Activated CD4-positive, CD25-positive, alpha-beta regulatory T cell (primary cell): ENCODE measurements at regions not wholly inside any gene's neighbourhood (a gene's known extent, or its start where the extent isn't known, plus 50 kb on each side); places are given as distances from the start of the nearest gene placed in this dataset.

Experiments
- DNase-seq, 4 experiments: peaks; one replicate each; lab custom pipeline; 2025; lab: John Stamatoyannopoulos, UW

DNA sequence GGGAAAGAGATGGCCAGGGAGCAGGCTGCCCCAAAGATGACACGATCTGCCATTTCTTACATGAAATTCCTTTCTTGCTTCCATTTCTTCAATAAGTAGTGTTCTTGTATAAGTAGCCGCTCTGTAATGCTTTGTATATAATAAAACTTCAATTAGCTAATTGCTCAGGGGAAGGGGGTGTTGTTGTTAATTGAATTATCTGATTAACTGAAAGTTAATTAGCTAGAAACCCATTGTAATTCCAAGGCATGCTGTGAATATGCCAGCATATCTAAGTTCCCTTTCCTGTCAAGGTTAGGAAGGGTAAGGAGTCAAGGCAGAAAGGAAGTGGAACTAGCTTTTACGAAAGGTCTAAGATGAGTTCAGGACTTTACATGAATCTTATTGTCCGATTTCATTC lies 765.9 kb downstream of the TYW1 start:
- DNase-seq = no peak

DNA sequence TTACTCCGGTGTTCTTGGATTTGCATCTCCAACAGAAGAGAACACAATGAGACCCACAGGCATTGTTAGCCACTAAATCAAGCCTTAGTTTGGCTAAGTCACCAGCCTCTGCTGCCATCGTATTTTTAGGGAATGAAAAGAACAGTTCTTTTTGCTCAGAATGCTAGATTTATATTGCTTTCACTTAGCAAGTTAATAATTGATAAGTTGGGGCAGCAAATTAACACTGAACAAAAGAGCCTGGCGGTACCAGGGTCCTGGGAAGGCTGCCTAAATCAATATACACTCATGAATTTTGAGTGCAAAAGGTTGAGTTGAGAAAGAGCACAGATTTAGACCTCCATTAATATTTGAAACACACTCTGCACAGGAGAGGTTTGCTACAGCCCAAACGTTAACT lies 767.7 kb downstream of the TYW1 start:
- DNase-seq = no peak

DNA sequence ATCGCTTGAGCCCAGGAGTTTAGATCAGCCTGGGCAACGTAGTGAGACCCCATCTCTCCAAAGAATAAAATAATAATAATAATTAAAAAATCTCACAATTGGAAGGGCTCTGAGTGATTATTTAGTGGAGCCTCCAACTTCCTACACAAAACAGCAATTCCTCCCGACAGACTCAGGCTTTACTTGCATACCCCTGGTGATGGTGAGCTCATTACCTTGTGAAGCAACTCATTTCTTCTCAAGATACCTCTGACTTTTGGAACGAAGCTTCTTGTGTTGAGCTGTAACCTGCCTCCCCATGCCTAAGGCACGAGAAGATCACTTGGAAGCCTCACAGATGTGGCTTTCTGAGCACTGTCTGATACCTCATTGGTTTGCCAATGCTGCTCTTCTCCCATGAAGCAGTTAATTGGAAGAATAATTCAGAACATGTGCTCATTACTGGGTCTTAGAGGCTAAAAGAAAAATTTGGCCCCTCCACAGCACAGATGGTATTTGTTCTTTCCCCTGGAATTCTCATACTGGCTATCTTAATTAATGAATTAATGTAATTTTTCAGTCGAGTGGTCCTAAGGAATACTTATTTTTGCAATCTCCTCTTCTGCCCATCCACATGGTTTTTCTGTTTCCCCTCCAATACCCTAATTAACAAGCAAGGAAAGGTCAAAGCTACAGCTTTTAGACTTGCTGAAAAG lies 769.0 kb downstream of the TYW1 start:
- DNase-seq = no peak

DNA sequence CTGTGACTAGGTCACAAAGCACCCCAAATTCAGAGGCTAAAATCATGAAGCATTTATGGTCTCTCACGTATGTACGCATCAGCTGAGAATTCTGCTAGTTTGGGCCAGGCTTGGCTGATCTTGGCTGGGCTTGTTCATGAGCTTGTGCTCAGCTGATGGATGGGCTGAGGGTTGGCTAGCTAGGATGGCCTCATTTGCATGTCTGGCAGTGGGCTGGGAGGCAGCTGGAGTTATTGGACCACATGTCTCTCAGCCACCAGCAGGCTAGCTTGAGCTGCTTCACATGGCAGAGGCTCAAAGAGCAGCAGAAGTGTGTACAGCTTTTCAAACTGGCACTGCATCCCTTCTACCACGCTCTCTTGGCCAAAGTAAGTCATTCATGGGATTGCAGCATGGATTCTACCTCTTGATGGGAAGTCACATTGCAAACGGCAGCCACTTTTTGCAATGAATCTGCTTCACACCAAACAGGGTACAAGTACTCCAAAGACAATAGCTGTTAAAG lies 770.3 kb downstream of the TYW1 start:
- DNase-seq = no peak

DNA sequence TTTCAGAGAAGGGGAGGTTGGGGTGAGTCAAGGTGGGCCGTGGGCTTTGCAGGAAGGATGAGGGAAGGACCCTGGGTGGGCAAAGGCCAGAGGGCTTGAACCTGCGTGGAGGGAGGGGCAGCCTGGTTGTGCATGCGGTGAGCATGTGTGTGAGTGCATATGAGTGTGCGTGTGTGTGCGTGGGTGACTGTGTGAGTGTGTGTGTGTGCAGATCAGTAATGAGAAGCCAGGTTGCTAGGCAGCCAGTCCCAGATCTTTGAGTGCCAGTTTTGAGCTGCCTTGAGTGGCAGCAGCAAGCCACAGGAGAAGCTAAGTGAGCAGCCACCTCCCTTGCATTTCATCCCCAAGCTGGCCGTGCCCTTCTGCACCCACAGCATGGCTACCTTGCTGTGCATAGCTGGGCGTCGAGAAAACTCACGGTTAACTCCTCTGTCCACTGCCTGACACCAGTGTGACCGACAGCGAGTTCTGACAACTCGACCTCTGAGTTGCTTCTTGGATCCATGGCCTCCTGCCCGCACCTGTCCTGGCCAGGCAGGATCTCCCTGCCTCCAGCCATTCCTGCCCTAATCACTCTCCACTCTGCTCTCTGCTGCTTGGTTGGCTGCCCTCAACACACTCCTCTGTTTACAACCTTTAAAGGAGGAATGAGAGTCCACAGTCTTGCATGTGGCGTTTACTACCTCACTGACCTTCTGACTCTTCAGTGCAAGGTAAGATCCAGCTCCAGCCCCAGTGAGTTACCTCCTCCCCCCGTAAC lies 775.4 kb downstream of the TYW1 start:
- DNase-seq = no peak

DNA sequence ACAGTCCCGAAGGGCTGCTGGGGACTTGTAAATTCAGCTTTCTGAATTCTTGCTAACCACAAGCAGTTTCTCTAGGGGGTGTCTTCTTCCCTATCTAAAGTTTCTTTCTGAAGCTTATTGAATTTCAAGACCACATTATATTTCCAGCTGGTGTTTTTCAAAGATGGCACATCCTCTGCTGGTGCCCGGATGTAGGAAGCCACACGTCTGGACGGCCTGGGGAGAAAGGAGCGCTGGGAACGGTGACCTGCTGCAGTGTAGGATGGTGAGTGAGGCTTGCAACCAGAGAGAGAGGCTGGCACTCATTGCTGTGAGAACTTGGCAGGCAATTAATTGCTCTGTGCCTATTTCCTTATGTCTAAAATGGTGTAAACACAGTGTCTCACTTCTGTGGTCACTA lies 776.4 kb downstream of the TYW1 start:
- DNase-seq = no peak

DNA sequence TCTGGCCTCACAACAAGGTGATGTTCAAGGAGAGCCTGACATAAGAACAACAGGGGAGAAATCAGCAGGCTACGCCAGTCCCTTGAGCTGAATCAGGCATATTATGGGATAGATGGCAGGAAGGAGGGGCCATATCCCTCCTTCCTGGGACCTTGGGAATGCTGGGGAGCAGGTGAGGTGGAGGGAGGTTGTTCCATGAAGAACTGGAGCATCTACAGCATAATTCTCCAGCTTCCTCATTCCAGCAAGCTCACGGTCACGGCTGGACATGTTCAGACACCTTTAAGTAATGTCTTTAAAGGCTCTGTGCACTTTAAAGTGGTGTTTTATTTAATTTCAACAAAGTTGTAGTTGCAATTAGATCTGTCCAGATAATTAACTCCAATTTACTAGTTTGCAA lies 780.5 kb downstream of the TYW1 start:
- DNase-seq = no peak

DNA sequence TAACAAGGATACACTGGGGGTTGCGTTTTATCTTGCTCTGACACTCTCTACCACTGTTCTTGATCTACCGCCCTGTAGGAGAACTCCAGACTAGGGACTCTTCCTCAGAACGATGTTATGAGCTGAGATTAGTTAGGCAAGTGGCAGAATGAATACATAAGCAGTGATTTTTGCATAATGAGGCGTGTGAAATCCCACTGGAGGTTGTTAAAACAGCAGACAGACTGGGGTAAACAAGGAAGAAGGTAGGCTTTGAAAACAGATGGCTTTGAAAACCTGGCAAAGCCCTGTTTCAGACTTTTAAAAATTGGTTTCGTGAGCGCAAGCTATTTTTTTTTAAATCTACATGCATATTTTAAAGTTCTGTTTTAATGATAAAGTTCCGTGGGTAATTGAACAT lies 785.2 kb downstream of the TYW1 start:
- DNase-seq = no peak

DNA sequence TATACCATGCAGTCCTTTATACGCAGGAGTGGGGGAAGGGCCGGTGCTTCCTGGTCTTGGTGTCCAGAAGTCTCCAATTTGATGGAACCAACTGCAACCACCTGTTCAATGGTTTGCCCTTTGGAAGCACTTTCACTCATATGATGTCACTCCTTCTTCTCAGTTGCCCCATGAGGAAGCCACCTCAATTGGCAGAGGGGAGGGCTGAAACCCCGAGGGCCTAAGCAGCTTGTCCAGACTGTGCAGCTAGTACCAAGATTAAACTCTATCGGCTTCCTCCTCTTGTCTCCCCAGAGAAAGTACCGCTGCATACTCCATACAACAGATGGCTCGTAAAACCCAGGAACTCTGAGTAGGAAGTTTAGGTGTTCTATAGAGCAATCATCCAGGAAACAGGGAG lies 789.4 kb downstream of the TYW1 start:
- DNase-seq = no peak

DNA sequence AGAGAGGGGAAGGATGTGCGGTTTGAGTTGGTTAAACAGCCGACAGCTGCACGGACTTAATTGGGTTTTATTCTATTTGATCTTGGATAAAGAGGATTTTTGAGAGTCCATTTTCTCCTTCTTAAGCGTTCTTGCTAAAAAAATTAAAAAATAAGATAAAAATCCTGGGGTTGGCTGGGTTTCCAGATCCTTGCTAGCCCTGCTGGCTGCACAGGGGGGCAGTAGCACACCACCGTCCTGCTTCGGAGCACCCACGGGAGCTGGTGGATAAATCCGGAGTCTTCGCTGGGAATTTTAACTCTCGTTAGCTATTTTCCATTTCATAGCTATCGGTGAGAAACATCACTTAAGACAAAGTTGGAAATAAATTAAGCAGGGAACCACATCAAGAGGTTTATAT lies 792.0 kb downstream of the TYW1 start:
- DNase-seq = no peak

DNA sequence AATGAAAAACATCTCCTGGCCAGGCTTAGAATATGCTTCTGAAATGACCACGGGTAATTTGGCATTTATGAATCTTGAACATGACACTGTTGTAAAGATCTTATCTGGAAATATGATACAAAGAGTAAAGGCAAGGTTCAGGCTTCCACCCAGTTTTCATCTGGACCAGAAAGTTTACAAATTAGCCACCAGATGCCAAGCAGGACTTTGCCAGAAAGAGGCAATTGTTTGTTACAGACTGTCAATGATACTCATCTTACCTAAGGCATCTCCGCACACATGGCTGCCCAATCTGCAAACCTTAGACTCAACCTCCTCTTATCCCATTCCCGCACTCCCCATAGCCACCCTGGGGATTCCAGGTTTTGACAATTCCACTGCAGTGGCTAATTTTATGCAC lies 795.3 kb downstream of the TYW1 start:
- DNase-seq = no peak

DNA sequence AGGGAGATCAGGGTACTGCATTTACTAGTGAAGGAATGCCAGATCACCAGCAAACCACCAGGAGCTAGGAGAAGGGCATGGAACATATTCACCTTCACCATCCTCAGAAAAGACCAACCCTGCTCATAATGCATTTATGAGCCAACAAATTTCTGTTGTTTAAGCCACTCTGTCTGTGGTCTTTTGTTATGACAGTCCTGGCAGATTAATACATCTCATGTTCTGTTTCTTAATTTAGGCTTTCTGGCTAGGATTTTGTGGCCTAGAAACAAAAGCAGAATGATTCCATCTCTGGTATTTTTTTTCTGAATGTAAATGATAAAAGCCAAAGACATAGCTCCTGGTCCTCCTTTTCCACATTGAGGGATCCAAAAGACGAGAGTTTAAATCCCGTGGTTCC lies 797.9 kb downstream of the TYW1 start:
- DNase-seq = no peak

DNA sequence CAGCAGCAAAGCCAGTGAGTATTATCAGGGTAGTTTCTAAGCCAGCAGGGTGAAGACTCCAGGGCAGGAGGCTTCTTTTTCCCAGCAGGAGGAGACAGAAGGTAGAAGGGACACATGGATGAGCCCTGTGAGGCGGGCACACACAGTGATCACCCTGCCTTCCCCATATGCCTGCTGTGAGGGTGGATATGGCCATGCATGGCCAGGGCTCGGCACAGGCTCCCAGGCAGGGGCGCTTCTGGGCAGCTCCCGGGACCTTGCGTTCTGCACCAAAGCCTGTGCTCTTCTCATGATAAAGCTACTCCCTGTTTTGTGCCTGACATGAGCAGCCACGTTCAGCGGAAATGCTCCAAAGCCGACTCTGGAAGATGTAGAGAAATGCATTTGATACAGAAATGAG lies 807.2 kb downstream of the TYW1 start:
- DNase-seq = no peak

DNA sequence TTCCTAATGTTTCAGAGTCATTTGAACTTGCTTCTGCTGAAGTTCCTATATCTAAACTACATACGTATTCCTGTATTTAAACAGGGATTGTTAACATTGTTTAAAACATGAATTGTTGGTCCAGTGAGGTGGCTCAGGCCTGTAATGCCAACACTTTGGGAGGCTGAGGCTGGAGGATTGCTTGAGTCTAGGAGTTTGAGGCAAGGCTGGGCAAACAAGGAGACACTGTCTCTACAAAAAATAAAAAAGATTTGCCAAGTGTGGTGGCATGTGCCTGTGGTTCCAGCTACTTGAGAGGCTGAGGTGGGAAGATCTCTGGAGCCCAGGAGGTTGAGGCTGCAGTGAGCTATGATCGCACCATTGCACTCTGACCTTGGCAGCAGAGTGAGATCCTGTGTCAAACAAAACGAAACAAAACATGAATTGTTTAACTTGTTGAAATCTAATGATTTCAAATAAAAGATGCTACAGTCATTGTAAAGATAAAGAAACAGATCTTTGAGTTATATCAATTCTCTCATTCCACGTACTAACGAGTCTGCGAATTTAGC lies 809.4 kb downstream of the TYW1 start:
- DNase-seq = no peak

DNA sequence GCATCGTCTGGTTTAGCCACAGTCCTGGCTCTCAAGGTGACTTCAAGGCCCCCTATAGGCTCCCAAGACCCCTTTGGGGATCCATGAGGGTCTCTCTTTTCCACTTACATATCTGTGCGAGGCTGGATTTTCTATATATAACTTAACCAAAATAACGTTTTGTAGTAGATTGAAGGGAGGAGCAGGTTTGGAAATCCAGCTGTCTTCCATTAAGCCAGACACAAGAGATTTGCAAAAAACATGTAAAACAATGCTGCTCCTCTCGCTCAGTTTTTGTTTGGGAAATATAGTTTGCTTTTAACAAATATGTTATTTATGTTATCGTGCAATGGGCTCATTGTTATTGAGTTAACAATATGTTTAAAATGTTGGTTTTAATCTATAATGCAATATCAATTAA lies 811.2 kb downstream of the TYW1 start:
- DNase-seq = no peak

DNA sequence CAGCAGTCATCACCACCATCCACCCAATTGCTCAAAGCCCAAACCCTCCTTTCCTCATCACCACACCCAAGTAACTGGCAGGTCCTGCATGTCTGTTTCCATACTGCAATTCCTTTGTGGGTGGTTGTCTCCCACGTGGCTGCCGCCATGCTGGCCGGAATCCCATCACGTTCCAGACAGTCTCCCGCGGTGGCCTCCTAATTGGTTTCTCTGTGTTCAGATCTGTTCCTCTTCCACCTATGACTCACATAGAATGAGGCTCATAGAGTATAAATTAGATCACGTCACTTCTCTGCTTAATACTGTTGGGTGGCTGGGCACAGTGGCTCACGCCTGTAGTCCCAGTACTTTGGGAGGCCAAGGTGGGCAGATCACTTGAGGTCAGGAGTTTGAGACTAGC lies 813.0 kb downstream of the TYW1 start:
- no peak for DNase-seq

DNA sequence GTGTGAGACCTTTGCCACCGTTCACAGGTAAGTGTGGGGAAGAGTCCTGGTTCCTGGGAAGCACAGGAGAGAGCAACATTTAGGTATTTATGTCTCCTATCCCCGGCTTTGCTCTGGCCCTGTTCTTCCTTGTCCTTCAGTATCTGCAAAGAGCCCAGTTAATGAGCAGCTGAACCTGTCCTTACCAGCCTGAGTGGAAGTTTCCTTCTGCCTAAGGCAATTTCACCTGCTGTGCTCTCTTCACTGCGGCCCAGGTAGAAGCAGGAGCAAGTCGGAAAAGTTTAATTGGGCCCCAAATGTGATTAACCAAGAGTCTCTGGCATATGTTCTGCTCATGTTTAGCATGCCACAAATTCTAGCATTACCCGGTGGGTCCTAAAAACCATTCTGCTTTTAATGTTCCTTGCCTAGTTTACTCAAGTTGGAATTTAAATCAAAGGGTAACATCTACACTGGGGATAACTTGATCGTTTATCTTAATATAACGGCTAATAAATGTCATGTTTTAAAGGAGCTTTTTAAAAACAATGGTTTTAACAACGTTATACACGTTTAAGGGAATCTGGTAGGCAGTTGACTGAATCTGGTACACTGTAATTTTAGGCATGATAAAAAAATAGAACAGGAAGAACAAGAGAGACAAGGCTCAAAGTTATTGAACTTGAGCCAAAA lies 817.1 kb downstream of the TYW1 start:
- no peak for DNase-seq

DNA sequence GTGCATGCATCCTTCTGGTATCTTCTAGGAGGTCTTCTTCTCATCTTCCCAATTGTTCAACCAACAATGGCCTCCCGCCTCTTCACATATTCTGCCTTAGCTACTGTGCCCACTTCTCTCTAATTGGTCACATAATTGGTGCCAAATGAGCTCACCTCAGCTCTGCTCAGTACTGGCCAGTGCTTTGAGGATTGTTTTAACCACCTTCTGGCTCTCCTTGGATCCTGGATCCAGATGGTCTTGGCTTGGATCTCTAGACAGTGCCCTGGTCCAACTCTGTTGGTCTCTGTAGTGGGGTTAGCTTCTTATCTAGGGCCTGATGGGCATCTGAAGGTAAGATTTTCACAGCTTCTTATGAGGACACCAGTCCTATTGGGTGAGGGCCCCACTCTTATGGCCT lies 820.8 kb downstream of the TYW1 start:
- DNase-seq = no peak

DNA sequence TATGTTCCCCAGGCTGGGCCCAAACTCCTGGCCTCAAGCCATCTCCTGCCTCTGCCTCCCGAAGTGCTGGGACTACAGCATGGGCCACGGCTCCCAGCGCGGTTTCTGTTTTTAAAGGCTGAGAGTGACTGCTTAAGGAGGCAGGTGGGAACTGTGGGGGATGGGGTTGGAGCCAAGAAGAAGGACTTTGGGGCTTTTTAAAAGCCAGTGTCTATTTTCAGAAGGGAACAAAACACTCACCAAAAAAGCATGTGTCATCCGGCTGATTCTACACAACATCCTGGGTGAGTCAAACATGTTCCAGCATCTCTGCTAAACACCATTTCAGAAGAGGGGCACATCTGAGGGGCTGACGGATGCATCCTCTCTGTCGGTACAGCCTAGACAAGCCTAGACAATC lies 824.5 kb downstream of the TYW1 start:
- no peak for DNase-seq

DNA sequence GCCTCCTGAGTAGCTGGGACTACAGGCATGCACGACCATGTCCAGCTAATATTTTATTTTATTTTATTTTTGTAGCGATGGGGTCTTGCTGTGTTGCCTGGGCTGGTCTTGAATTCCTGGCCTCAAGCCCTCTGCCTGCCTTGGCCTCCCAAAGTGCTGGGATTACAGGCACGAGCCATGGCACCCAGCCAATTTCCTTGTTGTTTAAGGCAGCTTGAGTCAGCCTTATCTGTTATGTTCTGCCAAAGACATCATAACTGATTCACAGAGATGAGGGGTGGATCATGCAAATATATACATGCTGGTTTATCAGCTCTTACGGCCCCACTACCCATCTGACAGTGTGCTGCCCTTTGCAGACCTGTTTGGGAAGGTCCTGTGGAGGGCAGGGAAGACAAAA lies 826.7 kb downstream of the TYW1 start:
- no peak for DNase-seq

DNA sequence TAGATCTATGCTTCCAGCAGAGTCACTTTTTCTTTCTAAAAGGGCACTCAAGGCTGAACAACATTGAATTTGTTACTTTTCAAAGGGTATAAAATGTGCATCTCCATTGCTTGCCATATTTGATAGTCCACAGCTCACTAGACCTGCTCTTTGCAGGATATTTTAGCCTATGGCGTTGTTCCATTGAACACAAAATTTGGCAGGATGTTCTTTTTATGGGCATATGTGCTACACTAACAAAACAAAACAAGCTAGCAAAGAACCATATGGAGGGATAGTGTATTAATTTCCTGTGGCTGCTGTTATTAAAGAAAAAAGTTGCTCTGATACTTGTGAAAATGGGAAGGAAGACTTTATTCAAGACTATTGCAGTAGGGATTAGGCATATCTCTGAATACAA lies 828.7 kb downstream of the TYW1 start:
- DNase-seq = no peak

DNA sequence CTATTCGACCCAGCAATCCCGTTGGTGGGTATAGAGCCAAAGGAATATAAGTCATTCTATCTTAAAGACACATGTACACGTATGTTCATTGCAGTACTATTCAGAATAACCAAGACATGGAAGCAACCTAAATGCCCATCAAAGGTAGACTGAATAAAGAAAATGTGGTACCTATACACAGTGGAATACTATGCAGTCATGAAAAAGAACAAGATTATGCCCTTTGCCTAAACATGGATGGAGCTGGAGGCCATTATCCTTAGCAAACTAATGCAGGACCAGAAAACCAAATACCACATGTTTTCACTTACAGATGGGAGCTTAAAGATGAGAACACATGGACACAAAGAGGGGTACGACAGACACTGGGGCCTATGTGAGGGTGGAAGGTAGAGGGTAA lies 845.3 kb downstream of the TYW1 start:
- DNase-seq = no peak

DNA sequence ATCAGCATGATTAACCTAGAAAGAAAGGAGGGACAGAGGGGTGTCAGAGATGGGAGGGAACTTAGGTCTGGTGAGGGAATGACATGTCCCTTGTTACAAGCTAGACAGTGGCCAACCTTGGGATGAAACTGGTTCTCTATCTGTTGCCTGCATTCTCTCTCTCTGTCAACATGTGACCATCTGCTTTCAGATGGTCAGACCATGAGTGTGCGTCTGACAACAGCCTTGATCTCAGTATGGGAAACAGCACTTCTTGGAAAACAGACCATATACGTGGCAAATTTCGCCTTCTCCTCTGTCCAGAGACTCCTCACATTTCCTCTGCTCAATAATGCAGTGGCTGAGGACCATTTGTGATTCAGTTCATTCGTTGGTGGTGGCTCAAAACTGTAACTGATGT lies 845.9 kb downstream of the TYW1 start:
- no peak for DNase-seq
